ENCODE measurements at regions not wholly inside any gene's neighbourhood (a gene's known extent, or its start where the extent isn't known, plus 50 kb on each side); places are given as distances from the start of the nearest gene placed in this dataset.

DNA sequence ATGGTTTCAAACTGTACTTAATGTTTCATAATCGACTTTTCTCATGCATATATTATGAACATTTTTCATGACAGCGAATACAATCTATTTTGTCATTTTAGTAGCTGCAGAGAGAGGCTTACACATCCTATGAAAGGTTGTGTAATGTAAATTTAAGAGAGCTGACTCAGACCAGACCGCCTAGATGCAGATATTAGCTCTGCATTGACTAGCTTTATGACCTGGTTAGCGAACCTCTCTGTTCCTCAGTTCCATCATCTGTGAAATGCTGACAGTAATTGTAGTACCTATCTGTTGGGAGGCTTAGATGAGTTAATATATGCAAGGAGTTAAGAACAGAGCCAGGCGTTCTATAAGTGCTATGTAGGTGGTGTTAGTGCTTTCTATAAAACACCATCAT lies 116.2 kb upstream of the RASGRP1 start:
- Histone ChIP-seq H3K4me3 (ENCODE audit: low read length) (no peak overlapping the region), H3K36me3 (ENCODE audit: insufficient read depth, low read length) (no peaks in the 10 kb centered on the region), H3K9me3 (ENCODE audit: low read length) (no peaks in the 10 kb centered on the region), H3K27ac (ENCODE audit: low read depth, low read length) (no peak overlapping the region), H3K27me3 (ENCODE audit: insufficient read depth, low read length, poor library complexity, severe bottlenecking) (no peaks in the 10 kb centered on the region), H3K4me1 (ENCODE audit: insufficient read depth, low read length) (peaks cover 36% of the 10 kb centered on the region)
- Mint-ChIP-seq H3K9me3 (no peaks in the 10 kb centered on the region), H3K4me3 (no peak overlapping the region), H3K27ac (no peak overlapping the region), H3K4me1 (peaks cover 42 to 67% (median 59%) of the 10 kb centered on the region in 3 donors), H3K27me3 (no peaks in the 10 kb centered on the region), H3K36me3 (peaks cover 0 to 11% (median 0%) of the 10 kb centered on the region in 3 donors)
- DNase-seq: no peak
- ChIA-PET CTCF (interaction anchor here (1.6 to 2.9 kb wide), 2 partner anchors 10 to 117 kb away, joined by 9 to 15 read pairs; partner anchors contain the start of gene RASGRP1), POLR2A (interaction anchor here (1.2 kb wide), 1 partner anchor 117 kb away, joined by 4 read pairs; the partner anchor contains the start of gene RASGRP1)

- peaks cover 57 to 71% (median 68%) of the 10 kb centered on the region in 3 donors for H3K4me1 Mint-ChIP-seq
- no peak overlapping the region for H3K4me3 Mint-ChIP-seq
- peaks cover 52% of the 10 kb centered on the region for H3K4me1 ChIP-seq (ENCODE audit: insufficient read depth, low read length)
Observed at GRCh38 chr15:38682363-38682762, 117.7 kb upstream of the RASGRP1 start.

GRCh38 chr15:38682861-38683260 lies 118.2 kb upstream of the RASGRP1 start:
- Mint-ChIP-seq H3K36me3 (peaks cover 0 to 4% (median 0%) of the 10 kb centered on the region in 3 donors), H3K4me1 (peaks cover 59 to 71% (median 69%) of the 10 kb centered on the region in 3 donors), H3K4me3 (no peak overlapping the region), H3K9me3 (no peaks in the 10 kb centered on the region), H3K27ac (peak overlapping the region in 6 of 8 donors; percentile 12 to 97 (median 85)), H3K27me3 (no peaks in the 10 kb centered on the region)
- POLR2A ChIA-PET: interaction anchor here (0.7 to 3.9 kb wide), 6 partner anchors 10 to 119 kb away, joined by 3 to 36 read pairs (median 4); partner anchors contain the start of gene RASGRP1
- peaks cover 57% of the 10 kb centered on the region for H3K4me1 ChIP-seq (ENCODE audit: insufficient read depth, low read length)
- CTCF ChIA-PET: interaction anchor here (0.7 to 3.2 kb wide), 19 partner anchors 8 to 197 kb away, joined by 3 to 153 read pairs (median 5); partner anchors contain the start of gene RASGRP1
- no peak overlapping the region for H3K27ac ChIP-seq (ENCODE audit: low read depth, low read length)
- H3K9me3 ChIP-seq (ENCODE audit: low read length): no peaks in the 10 kb centered on the region
- no peak for DNase-seq
- no peaks in the 10 kb centered on the region for H3K27me3 ChIP-seq (ENCODE audit: insufficient read depth, low read length, poor library complexity, severe bottlenecking)
- H3K36me3 ChIP-seq (ENCODE audit: insufficient read depth, low read length): no peaks in the 10 kb centered on the region
- H3K4me3 ChIP-seq (ENCODE audit: low read length): no peak overlapping the region

More at GRCh38 chr15:38682363-38682762, 117.7 kb upstream of the RASGRP1 start:
- H3K4me3 ChIP-seq (ENCODE audit: low read length): no peak overlapping the region
- peaks cover 0 to 7% (median 0%) of the 10 kb centered on the region in 3 donors for H3K36me3 Mint-ChIP-seq
- no peak for DNase-seq
- H3K27ac Mint-ChIP-seq: no peak overlapping the region
- H3K36me3 ChIP-seq (ENCODE audit: insufficient read depth, low read length): no peaks in the 10 kb centered on the region
- no peaks in the 10 kb centered on the region for H3K9me3 ChIP-seq (ENCODE audit: low read length)
- POLR2A ChIA-PET: interaction anchor here (0.7 to 3.9 kb wide), 6 partner anchors 10 to 118 kb away, joined by 3 to 36 read pairs (median 4); partner anchors contain the start of gene RASGRP1
- CTCF ChIA-PET: interaction anchor here (0.9 to 3.2 kb wide), 17 partner anchors 9 to 197 kb away, joined by 3 to 153 read pairs (median 6); partner anchors contain the start of gene RASGRP1
- no peaks in the 10 kb centered on the region for H3K27me3 Mint-ChIP-seq
- no peaks in the 10 kb centered on the region for H3K9me3 Mint-ChIP-seq
- no peaks in the 10 kb centered on the region for H3K27me3 ChIP-seq (ENCODE audit: insufficient read depth, low read length, poor library complexity, severe bottlenecking)
- no peak overlapping the region for H3K27ac ChIP-seq (ENCODE audit: low read depth, low read length)

DNA sequence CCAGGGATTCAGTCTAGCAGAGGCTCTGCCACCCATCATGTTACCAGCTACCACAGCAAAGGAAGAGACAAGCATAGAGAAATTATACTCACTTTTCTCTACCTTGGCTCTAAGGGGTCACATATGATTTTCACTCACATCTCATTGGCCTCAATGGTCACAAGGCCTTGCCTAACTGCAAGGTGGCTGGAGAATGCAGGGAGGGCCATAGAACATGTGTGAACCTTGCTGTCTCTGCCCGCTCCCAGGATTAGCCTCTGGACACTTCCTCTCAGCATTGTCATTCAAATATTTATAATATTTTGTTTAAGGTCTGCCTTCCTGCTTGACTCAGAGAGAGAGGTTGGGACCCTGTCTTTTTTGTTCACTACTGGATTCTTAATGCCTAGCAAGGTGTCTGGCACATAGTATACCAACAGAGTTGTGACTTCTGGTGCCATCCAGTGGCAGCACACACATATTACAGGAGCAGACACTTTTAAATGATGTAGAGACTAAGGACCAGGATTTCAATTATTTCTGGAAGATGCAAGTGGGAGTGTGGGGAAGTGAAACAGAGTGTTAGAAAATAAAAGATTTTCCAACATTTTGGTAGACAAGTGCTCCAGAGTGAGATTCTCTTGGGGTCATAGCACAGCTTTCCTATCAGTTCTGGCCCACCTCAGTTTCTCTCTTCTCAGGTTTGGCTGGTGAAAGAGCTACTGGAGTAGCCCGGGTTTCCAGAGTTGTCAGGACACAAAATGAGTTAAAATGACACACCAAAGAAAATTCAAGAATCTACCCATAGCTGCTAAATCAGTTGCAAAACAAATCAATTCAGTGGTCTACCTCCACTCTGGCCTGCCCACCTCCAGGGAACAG lies 119.0 kb upstream of the RASGRP1 start:
- no peak overlapping the region for H3K27ac ChIP-seq (ENCODE audit: low read depth, low read length)
- Mint-ChIP-seq H3K4me1 (peaks cover 66 to 74% (median 71%) of the 10 kb centered on the region in 3 donors), H3K27ac (peak overlapping the region; percentile 12 to 97 (median 91)), H3K27me3 (no peaks in the 10 kb centered on the region), H3K4me3 (peak overlapping the region; percentile 5 to 71 (median 40)), H3K9me3 (no peaks in the 10 kb centered on the region), H3K36me3 (peaks cover 0 to 4% (median 0%) of the 10 kb centered on the region in 3 donors)
- CTCF ChIA-PET: interaction anchor here (0.7 to 3.2 kb wide), 42 partner anchors 7 to 243 kb away, joined by 3 to 153 read pairs (median 4); partner anchors contain the start of genes FAM98B and RASGRP1
- no peak overlapping the region for H3K4me3 ChIP-seq (ENCODE audit: low read length)
- no peaks in the 10 kb centered on the region for H3K36me3 ChIP-seq (ENCODE audit: insufficient read depth, low read length)
- DNase-seq: peak; percentile 49 to 80 (median 67)
- H3K4me1 ChIP-seq (ENCODE audit: insufficient read depth, low read length): peaks cover 64% of the 10 kb centered on the region
- no peaks in the 10 kb centered on the region for H3K9me3 ChIP-seq (ENCODE audit: low read length)
- POLR2A ChIA-PET: interaction anchor here (0.7 to 3.9 kb wide), 7 partner anchors 11 to 209 kb away, joined by 3 to 36 read pairs (median 5); partner anchors contain the start of gene RASGRP1
- no peaks in the 10 kb centered on the region for H3K27me3 ChIP-seq (ENCODE audit: insufficient read depth, low read length, poor library complexity, severe bottlenecking)

- Mint-ChIP-seq H3K36me3 (no peaks in the 10 kb centered on the region), H3K27me3 (no peaks in the 10 kb centered on the region), H3K9me3 (no peaks in the 10 kb centered on the region), H3K27ac (peak overlapping the region; percentile 75 to 97 (median 91)), H3K4me3 (peak overlapping the region; percentile 27 to 71 (median 42)), H3K4me1 (peaks cover 75 to 76% (median 76%) of the 10 kb centered on the region in 3 donors)
- peaks cover 73% of the 10 kb centered on the region for H3K4me1 ChIP-seq (ENCODE audit: insufficient read depth, low read length)
- H3K9me3 ChIP-seq (ENCODE audit: low read length): no peaks in the 10 kb centered on the region
- no peaks in the 10 kb centered on the region for H3K27me3 ChIP-seq (ENCODE audit: insufficient read depth, low read length, poor library complexity, severe bottlenecking)
- peak overlapping the region; percentile 1 for H3K4me3 ChIP-seq (ENCODE audit: low read length)
- POLR2A ChIA-PET: interaction anchor here (0.7 to 3.9 kb wide), 5 partner anchors 32 to 210 kb away, joined by 3 to 36 read pairs (median 6); partner anchors contain the start of gene RASGRP1
- no peak for DNase-seq
- no peak overlapping the region for H3K27ac ChIP-seq (ENCODE audit: low read depth, low read length)
- no peaks in the 10 kb centered on the region for H3K36me3 ChIP-seq (ENCODE audit: insufficient read depth, low read length)
- CTCF ChIA-PET: interaction anchor here (0.7 to 3.2 kb wide), 31 partner anchors 8 to 244 kb away, joined by 3 to 153 read pairs (median 4); partner anchors contain the start of genes FAM98B and RASGRP1
Observed at GRCh38 chr15:38684440-38685010, 119.9 kb upstream of the RASGRP1 start.

DNA sequence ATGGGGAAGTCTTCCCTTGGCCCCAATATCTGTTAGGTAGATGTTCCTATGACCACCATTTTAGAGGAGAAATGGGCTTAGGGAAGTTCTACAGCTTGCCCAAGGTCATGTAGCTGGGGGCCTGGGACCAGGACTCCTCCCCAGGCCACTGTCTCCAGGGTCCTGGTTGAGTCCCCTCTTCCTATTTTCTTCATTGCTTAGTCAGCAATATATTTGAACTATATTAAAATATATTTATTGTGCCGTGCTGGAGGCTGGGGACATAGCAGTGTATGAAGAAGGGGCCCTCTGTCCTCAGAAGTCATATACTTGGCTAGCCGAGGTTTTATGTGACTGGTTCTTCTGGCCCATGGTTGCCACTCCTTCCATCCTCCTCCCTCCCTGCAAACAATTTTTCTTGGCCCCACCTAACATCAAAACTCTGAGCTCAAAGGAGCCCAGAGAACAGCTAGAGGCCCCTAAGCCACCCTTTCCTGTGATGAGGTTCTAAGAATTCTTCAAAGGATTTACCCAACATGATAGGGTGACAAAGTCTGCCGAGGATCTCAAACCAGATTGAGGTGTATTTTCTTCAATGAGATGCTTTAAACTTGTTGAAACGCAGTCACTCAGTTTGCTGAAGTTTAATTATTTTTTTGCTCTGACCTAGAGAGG lies 121.2 kb upstream of the RASGRP1 start:
- H3K36me3 Mint-ChIP-seq: no peaks in the 10 kb centered on the region
- H3K4me1 ChIP-seq (ENCODE audit: insufficient read depth, low read length): peaks cover 86% of the 10 kb centered on the region
- no peaks in the 10 kb centered on the region for H3K27me3 ChIP-seq (ENCODE audit: insufficient read depth, low read length, poor library complexity, severe bottlenecking)
- H3K27ac ChIP-seq (ENCODE audit: low read depth, low read length): no peak overlapping the region
- no peaks in the 10 kb centered on the region for H3K9me3 ChIP-seq (ENCODE audit: low read length)
- H3K9me3 Mint-ChIP-seq: no peaks in the 10 kb centered on the region
- peak overlapping the region; percentile 23 for H3K4me3 ChIP-seq (ENCODE audit: low read length)
- DNase-seq: peak in 2 of 5 donors; percentile 72 to 82
- peaks cover 87 to 89% (median 87%) of the 10 kb centered on the region in 3 donors for H3K4me1 Mint-ChIP-seq
- no peaks in the 10 kb centered on the region for H3K36me3 ChIP-seq (ENCODE audit: insufficient read depth, low read length)
- peak overlapping the region; percentile 88 to 97 (median 92) for H3K27ac Mint-ChIP-seq
- ChIA-PET CTCF (interaction anchor here (0.9 to 7.7 kb wide), 9 partner anchors 12 to 212 kb away, joined by 4 to 213 read pairs (median 7); partner anchors contain the start of gene RASGRP1), POLR2A (interaction anchor here (0.8 to 6.1 kb wide), 4 partner anchors 14 to 231 kb away, joined by 3 to 55 read pairs (median 20); partner anchors contain the start of genes FAM98B and RASGRP1)
- peak overlapping the region; percentile 9 to 72 (median 59) for H3K4me3 Mint-ChIP-seq
- H3K27me3 Mint-ChIP-seq: no peaks in the 10 kb centered on the region

- Mint-ChIP-seq H3K27ac (peak overlapping the region; percentile 72 to 95 (median 90)), H3K36me3 (no peaks in the 10 kb centered on the region), H3K9me3 (no peaks in the 10 kb centered on the region), H3K4me1 (peaks cover 85 to 95% (median 89%) of the 10 kb centered on the region in 3 donors), H3K4me3 (peak overlapping the region in 5 of 7 donors; percentile 18 to 80 (median 58)), H3K27me3 (no peaks in the 10 kb centered on the region)
- CTCF ChIA-PET: interaction anchor here (0.5 to 7.7 kb wide), 15 partner anchors 11 to 247 kb away, joined by 3 to 213 read pairs (median 12); partner anchors contain the start of genes FAM98B and RASGRP1
- Histone ChIP-seq H3K4me1 (ENCODE audit: insufficient read depth, low read length) (peaks cover 88% of the 10 kb centered on the region), H3K27me3 (ENCODE audit: insufficient read depth, low read length, poor library complexity, severe bottlenecking) (no peaks in the 10 kb centered on the region), H3K27ac (ENCODE audit: low read depth, low read length) (no peak overlapping the region), H3K9me3 (ENCODE audit: low read length) (no peaks in the 10 kb centered on the region), H3K36me3 (ENCODE audit: insufficient read depth, low read length) (no peaks in the 10 kb centered on the region), H3K4me3 (ENCODE audit: low read length) (no peak overlapping the region)
- DNase-seq: no peak
- POLR2A ChIA-PET: interaction anchor here (1.2 to 6.1 kb wide), 6 partner anchors 16 to 233 kb away, joined by 3 to 55 read pairs (median 10); partner anchors contain the start of genes FAM98B and RASGRP1
Observed at GRCh38 chr15:38687340-38687739, 122.7 kb upstream of the RASGRP1 start.
